ENCODE measurements at regions not wholly inside any gene's neighbourhood (a gene's known extent, or its start where the extent isn't known, plus 50 kb on each side); places are given as distances from the start of the nearest gene placed in this dataset.

DNA sequence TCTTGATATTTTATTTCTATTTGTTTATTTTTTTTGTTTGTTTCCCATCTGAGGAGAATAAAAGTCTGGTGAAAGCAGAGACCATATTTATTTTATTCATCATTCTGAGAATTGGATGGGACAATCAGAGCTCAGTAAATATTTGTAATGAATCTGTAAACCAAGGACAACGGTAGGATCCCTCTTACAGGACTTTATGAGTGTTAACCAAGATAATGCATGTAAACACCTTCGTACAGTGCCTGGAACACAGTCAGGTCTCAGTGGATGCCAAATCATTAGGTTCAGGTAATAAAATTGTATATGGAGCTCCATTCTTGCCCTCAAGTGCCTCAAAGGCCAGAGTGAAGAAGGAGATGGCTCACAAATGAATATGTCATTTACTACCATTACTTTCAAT lies 288.7 kb downstream of the PAX1 start:
- TF ChIP-seq POLR2A (IDR thresholded peaks at IDR 0.05), result no peak
- TF ChIP-seq, protein P1, sequence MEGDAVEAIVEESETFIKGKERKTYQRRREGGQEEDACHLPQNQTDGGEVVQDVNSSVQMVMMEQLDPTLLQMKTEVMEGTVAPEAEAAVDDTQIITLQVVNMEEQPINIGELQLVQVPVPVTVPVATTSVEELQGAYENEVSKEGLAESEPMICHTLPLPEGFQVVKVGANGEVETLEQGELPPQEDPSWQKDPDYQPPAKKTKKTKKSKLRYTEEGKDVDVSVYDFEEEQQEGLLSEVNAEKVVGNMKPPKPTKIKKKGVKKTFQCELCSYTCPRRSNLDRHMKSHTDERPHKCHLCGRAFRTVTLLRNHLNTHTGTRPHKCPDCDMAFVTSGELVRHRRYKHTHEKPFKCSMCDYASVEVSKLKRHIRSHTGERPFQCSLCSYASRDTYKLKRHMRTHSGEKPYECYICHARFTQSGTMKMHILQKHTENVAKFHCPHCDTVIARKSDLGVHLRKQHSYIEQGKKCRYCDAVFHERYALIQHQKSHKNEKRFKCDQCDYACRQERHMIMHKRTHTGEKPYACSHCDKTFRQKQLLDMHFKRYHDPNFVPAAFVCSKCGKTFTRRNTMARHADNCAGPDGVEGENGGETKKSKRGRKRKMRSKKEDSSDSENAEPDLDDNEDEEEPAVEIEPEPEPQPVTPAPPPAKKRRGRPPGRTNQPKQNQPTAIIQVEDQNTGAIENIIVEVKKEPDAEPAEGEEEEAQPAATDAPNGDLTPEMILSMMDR (IDR thresholded peaks at IDR 0.05), result no peak

All from thyroid gland (tissue), 4 donors.